GM18505 (cell line): ENCODE measurements at regions not wholly inside any gene's neighbourhood (a gene's known extent, or its start where the extent isn't known, plus 50 kb on each side); places are given as distances from the start of the nearest gene placed in this dataset.
"Not testable (repeated sequence)": the region's sequence is repeated elsewhere in the genome, so short reads cannot be mapped to it uniquely, and the experiment has no call there.

Experiments
- ATAC-seq: cut with Tn5 transposase; IDR thresholded peaks from one replicate; pipeline ENCODE4 v1.9.1; 2021; ENCODE audit not compliant: unreplicated experiment
- POLR2A ChIP-seq: IDR thresholded peaks from 4 replicates; pipeline ENCODE4 v1.6.1; 2011; ENCODE audit warnings: borderline replicate concordance; ENCODE audit not compliant: insufficient read depth, insufficient read length; ENCODE audit errors: extremely low read depth

DNA sequence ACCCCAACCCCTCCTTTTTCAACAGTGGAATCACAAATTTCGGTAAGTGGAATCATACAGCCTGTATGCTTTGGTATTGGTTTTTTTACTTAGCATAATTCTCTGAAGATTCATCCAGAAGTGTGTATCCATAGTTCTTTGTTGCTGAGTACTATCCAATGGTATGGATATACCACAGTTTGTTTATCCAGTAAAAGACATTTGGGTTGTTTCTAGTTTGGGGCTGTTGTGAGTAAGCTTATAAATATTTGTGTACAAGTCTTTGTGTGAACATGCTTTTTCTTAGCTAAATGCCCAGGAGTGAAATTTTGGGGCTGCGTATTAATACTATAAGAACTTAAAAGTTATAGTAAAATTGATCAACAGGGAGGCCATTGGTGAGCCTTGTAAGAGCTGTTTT lies 57.5 kb upstream of the GC start:
- ATAC-seq, result no peak
- no peak for TF ChIP-seq POLR2A

DNA sequence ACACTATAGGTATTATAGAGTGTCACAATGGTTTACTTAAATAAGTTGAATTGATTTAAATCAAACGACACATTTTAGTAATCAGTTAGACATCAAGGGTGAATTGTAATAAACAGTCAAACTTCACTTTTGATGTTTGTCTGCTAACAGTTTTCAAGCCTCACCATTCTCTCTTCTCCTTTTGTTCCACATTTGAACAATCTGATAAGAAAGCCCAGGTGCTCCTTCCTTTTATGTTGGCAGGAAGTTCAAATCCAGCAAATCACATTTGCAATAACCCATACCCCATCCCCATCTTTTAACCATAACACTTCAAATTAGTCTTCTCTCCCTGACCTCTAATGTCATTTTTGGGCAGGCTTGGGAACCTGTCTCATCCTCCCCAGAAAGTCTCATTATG lies 63.4 kb upstream of the GC start:
- ATAC-seq, result no peak
- TF ChIP-seq POLR2A, result no peak

DNA sequence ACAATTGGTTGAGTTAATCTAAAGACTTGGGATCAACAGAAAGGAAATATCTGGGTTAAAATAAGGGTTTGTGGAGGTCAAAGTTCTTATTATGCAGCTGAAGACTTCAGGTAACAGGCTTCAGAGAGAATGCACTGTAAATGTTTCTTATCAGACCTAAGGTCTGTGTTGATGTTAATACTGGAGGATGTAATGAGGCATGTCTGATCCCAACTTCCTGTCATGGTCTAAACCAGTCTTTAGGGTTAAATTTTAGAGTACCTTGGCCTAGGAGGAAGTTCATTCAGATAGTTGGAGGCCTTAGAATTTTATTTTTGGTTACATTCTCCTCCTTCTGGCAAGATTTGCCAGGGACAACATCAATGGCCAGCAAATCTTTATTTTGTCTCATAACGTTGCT lies 72.1 kb upstream of the GC start:
- no peak for ATAC-seq
- no peak for TF ChIP-seq POLR2A

DNA sequence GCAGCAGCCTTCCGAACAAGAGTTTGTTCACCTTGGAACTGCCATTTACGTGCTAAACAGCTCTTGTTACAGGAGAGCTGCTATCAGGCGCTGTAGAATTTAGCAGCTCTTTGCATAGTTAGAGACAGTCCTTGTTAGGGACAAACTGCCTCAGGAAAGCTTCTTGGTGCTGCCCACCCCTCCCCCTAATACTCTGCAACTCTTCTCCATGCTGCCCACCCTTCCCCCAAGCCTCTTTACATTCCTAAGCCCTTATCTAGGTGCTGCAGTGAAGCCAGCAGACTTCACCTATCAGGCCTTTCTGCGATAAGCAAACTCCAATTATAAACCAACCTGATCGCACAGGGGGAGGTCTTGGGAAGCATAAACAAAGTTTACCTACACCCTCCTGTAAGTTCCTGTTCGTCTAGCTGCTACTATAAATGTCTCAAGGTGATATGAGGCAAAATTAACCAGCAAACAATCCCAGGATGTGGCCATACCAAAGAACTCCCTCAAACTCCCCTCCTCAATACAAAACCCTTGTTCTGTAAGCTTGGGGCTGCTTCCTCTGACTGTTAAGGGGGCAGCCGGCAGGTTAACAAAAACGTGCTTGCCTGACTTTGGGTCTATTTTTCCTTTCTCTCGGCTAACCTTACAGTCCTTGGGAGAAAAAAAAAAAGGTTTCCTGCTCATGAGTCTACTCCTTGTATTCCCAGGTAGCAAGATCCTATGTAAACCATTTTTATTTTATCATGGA lies 74.0 kb upstream of the GC start:
- no peak for ATAC-seq
- no peak for TF ChIP-seq POLR2A

DNA sequence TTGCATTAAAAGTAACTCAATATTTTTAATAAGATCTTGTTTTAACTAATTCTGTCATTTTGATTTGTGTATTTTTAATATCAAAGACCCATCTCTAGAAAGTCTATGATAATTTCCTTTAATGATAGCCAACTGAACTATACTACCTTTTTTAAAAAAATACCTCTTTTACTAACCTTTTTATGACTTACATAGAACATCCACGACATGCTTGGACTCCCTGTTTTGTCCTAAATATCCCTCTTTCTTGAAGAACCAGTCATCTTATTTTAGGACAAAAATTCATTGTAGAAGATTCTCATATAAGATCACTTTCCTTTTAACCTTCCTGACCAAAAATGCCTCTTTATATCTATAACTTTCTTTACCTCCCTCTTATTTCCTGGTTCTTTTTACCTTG lies 76.8 kb upstream of the GC start:
- TF ChIP-seq POLR2A, result no peak
- ATAC-seq, result no peak

DNA sequence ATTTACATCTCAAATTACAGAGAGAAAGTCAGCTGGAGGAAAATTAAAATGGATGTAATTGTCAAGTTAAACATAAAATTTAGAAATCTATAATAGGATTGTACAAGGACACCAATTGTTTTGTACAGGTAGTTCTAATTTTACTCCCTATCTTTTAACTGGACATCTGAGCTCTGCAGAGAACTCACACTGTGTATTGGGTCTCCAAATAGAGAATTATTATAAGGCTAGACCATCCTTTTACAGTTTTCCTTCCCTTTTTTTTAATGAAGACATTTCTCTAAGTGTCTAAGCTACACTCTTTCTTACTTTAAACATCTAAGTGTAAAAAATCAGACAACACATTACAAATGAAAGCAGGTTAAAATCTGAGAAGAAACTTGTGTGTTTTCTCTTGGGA lies 78.4 kb upstream of the GC start:
- ATAC-seq, result no peak
- TF ChIP-seq POLR2A, result no peak

DNA sequence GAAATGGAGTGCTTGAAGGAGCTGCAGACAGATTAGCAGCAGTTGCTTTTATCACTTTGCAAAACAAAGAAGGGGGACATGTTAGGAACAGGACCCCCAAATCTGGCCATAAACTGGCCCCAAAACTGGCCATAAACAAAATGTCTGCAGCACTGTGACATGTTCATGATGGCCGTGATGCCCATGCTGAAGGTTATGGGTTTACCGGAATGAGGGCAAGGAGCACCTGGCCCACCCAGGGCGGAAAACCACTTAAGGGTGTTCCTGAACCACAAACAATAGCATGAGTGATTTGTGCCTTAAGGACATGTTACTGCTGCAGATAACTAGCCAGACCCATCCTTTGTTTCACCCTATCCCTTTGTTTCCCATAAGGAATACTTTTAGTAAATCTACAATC lies 79.6 kb upstream of the GC start:
- no peak for TF ChIP-seq POLR2A
- no peak for ATAC-seq

DNA sequence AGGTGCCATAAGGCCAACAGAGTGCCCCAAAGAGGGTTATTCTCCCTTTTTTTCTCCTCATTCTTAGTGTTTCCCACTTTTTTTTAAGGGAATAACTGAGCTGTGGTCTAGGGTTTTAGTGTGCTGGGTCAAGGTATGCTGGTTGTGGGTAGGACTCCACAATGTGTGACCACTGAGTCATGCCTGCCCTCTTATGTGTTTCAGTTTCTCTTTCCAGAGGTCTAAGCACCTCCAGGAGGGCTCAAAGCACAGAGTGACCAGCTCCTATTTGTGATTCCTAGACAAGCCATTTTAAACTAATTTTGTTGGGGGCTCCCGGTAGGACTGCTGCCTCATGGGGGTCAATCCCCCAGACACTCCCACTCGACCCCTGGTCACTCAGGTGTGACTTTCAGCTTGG lies 80.5 kb upstream of the GC start:
- ATAC-seq, result no peak
- TF ChIP-seq POLR2A, result no peak

DNA sequence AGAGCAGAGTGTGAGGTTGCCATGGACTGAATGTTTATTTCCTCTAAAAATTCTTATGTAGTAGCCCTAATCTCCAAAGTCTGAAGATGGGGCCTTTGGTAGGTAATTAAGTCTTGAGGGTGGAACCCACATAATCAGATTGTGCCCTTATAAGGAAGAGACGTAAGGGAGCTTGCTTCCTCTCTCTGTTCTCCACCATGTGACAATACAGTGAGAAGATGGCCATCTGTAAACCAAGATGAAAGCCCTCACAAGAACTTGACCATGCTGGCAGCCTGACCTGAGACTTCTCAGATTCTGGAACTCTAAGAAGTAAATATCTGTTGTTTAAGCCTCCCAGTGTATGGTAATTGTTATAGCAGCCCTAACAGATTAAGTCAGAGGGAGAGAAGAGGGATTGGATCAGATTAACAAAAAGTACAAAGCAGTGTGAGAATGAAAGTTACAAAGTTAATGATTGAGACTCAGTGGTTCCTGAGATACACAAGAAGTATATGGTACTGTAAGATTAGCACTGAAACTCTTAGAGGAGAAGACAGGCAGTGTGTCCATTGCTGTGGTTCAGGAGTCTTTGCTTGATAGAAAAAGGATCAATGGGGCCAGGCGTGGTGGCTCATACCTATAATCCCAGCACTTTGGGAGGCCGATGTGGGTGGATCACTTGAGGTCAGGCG lies 82.5 kb upstream of the GC start:
- ATAC-seq, result no peak
- TF ChIP-seq POLR2A, result no peak

DNA sequence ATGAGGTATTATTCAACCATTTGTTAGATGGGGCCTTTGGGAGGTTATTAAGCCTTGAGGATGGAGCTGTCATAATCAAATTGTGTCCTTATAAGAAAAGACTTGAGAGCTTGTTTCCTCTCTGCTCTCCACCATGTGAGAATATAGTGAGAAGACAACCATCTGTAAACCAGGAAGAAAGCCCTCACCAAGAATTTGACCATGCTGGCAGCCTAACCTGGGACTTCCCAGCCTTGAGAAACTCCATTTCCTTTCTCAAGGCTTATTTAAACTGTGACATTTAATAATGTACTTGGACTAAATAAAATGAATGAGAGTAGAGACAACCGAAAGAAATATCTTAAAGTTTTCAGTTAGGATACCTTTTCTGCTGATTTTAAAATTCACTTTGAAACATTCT lies 83.7 kb upstream of the GC start:
- TF ChIP-seq POLR2A, result no peak
- no peak for ATAC-seq

DNA sequence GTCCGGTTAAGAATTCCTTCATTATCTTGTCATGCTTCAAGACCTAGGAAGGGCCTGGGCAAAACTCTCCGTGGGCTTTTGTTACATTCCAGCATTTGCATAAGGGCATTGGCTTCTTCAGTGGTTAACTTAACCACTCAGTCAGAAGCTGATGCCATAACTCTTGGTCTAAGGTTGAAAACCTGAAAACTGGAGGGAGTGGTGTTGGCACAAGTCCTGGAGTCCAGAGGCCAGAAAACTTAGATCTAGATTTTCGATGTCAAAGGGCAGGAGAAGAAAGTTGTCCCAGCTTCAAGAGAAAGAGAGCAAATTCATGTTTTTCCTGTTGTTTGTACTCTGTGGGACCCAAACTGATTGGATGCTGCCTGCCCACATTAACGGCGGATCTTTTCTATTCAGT lies 86.6 kb upstream of the GC start:
- ATAC-seq, result no peak
- no peak for TF ChIP-seq POLR2A

DNA sequence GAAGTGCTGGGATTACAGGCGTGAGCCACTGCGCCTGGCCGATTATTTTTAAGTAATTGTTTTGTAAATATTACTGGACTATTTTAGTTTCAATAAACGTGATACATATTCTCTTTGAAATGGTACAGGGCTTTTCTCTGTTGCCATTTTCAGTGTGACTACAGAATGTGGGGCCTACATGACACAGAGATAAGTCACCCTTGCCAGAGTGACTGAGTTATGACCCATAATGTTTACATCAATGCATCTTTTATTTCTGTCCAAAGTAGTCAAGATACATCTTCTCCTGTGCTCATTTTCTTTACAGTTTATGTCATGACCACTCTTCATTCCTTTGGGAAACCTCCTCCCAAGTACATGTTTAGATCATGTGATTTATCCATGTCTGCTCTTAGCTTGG lies 88.3 kb upstream of the GC start:
- ATAC-seq, result no peak
- TF ChIP-seq POLR2A, result no peak

DNA sequence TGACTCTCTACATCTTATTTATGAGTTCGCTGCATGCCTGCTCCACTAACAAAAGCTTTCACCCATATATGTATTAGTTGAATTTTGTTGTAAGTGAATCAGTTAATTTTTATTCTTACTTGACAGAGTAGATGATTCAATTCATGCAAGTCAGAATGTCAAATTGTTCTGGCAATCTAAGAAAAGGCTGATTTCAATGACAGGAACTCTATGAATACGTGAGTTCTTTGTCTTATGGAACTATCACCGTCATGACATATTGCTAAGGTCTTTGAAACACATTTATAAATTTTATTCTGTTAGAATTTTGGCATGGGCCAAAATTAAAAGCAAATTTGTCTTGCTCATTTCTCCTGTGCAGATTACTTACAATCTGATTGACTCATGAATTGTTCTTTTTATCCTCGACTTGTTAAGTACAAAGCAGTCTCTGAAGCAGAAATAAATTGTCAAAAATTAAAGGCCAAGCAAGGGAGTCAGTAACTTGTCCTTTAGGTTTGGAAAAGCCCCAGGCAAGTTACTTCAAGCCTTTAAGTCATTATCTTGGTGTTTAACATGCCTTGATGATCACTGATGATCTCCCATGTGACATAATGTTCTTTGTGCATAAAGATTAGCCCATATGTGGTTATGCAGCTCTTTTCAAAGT lies 89.0 kb upstream of the GC start:
- no peak for TF ChIP-seq POLR2A
- ATAC-seq, result no peak

DNA sequence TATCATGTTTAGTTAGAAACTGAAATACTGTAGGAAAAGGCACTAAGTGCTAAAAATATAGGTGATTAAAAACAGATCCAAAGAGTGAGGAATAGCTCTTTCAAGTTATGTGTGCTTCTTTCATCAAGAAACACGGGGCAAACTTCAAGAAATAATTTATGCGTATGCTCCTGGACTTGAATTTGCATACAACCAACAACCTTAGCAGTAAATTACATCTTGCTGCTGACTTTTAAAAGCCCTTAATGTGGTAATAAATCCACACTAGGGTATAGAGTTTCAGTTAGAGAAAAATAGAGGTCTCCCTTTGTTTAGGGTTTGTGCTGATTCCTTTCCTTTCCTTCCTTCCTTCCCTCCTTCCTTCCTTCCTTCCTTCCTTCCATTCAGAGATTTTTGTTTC lies 94.5 kb upstream of the GC start:
- no peak for TF ChIP-seq POLR2A
- ATAC-seq, result no peak

DNA sequence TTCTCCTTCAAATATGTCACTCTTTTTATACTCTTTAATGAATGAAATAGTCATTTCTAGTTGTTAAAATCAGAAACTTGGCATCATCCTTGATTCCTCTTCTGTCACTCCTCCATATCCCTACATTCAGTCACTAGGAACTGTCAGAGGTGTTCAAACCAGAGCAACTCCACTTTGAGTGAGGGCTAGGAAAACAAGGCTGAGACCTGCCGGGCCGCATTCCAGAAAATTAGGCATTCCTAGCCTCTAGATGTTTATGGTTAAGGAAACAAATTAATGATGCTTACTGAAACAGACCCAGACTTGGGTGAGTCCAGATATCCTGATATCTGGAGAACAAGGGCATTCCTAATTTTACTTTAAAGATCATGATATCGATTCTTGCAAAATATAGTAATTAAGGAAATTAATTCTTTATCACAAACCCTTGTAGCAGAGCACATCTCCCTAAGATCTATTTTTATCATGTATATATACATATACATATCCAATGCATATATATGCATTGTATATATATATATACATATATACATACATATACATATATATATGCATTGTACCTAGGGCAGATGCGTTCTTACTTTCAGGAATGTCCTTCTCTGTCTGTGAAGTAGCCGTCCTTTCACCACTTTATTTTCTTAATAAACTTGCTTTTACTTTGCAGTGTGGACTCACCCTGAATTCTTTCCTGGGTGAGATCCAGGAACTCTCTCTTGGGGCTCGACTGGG lies 98.4 kb upstream of the GC start:
- no peak for TF ChIP-seq POLR2A
- no peak for ATAC-seq

DNA sequence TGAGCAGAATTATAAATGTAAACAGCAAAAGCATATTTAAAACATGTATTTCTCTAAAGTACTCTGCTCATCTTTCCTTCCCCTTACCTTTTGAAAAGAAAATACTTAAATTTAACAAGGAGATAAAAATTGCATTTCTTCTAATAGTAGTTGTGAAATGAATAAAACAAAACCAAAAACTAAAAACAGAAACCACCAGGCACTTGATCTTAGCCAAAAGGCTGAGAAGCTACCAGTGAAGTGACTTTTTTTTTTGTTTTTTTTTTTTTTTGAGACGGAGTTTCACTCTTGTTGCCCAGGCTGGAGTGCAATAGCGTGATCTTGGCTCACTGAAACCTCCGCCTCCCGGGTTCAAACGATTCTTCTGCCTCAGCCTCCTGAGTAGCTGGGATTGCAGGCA lies 116.5 kb upstream of the GC start:
- ATAC-seq, result not testable (repeated sequence)

DNA sequence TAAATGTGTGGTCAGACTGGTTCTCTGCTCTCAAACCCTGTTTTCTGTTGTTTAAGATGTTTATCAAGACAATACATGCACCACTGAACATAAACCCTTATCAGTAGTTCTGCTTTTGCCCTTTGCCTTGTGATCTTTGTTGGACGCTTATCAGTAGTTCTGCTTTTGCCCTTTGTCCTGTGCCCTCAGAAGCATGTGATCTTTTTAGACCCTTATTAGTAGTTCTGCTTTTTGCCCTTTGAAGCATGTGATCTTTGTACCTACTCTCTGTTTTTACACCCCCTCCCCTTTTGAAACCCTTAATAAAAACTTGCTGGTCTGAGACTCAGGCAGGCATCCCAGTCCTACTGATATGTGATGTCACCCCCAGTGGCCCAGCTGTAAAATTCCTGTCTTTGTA lies 121.7 kb upstream of the GC start:
- ATAC-seq, result not testable (repeated sequence)
